ENCODE measurements at regions not wholly inside any gene's neighbourhood (a gene's known extent, or its start where the extent isn't known, plus 50 kb on each side); places are given as distances from the start of the nearest gene placed in this dataset.
"Not testable (repeated sequence)": the region's sequence is repeated elsewhere in the genome, so short reads cannot be mapped to it uniquely, and the experiment has no call there.

GRCh38 chr5:3451961-3452360 lies 143.7 kb upstream of the IRX1 start:
- Histone ChIP-seq H3K36me3 (no peaks in the 10 kb centered on the region), H3K9me3 (no peaks in the 10 kb centered on the region), H3K4me3 (no peak overlapping the region), H3K27ac (no peak overlapping the region), H3K4me1 (no peaks in the 10 kb centered on the region), H3K27me3 (no peaks in the 10 kb centered on the region)
- no peak for DNase-seq
- WGBS, 2 donors, result 78 to 84% methylated on average over 9 to 10 of the region's 10 CpGs
- TF ChIP-seq POLR2AphosphoS5 (IDR thresholded peaks at IDR 0.05) (no peak), CTCF (IDR thresholded peaks at IDR 0.05) (no peak), POLR2A (IDR thresholded peaks at IDR 0.05) (no peak), EP300 (IDR thresholded peaks at IDR 0.05) (no peak)
- ATAC-seq (ENCODE audit: low FRiP score in 2 of 2), result peak in 1 of 2 donors; percentile 28

- ATAC-seq (ENCODE audit: low FRiP score in 2 of 2), result no peak
Measured at GRCh38 chr5:3449481-3449880, 146.2 kb upstream of the IRX1 start.

DNA sequence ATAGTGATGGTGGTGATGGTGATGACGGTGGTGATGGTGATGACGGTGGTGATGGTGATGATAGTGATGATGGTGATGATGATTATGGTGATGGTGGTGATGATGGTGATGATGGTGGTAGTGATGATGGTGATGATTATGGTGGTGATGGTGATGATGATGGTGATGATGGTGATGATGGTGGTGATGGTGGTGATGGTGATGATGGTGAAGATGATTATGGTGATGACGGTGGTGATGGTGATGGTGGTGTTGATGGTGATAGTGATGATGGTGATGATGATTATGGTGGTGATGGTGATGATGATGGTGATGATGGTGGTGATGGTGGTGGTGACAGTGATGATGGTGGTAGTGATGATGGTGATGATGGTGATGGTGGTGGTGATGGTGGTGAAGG lies 149.2 kb upstream of the IRX1 start:
- Histone ChIP-seq H3K9me3 (no peaks in the 10 kb centered on the region), H3K27ac (no peak overlapping the region), H3K27me3 (no peaks in the 10 kb centered on the region), H3K4me3 (no peak overlapping the region), H3K4me1 (no peaks in the 10 kb centered on the region), H3K36me3 (no peaks in the 10 kb centered on the region)
- WGBS, 2 donors, result 60 to 63% methylated on average over 3 of the region's 3 CpGs
- no peak for ATAC-seq (ENCODE audit: low FRiP score in 2 of 2)
- TF ChIP-seq POLR2AphosphoS5 (IDR thresholded peaks at IDR 0.05) (no peak), POLR2A (IDR thresholded peaks at IDR 0.05) (no peak), EP300 (IDR thresholded peaks at IDR 0.05) (no peak), CTCF (IDR thresholded peaks at IDR 0.05) (no peak)
- DNase-seq, result no peak

More at GRCh38 chr5:3449481-3449880, 146.2 kb upstream of the IRX1 start:
- Histone ChIP-seq H3K9me3 (no peaks in the 10 kb centered on the region), H3K4me1 (no peaks in the 10 kb centered on the region), H3K36me3 (no peaks in the 10 kb centered on the region), H3K4me3 (no peak overlapping the region), H3K27ac (no peak overlapping the region), H3K27me3 (no peaks in the 10 kb centered on the region)
- 76 to 87% methylated on average over 4 of the region's 4 CpGs for WGBS, 2 donors
- no peak for DNase-seq
- TF ChIP-seq POLR2A (IDR thresholded peaks at IDR 0.05) (no peak), EP300 (IDR thresholded peaks at IDR 0.05) (no peak), POLR2AphosphoS5 (IDR thresholded peaks at IDR 0.05) (no peak), CTCF (IDR thresholded peaks at IDR 0.05) (no peak)

DNA sequence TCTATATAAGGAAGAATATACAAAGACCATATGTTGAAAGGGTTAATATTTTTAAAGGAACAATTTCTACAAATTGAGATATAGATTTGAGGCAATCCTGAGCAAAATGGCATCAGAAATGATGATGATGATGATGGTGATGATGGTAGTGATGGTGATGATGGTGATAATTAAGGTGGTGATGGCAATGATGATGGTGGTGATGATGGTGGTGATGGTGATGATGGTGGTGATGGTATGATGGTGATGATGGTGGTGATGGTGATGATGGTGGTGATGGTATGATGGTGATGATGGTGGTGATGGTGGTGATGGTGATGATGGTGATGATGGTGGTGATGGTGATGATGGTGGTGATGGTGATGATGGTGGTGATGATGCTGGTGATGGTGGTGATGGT lies 150.1 kb upstream of the IRX1 start:
- not testable (repeated sequence) for H3K27me3 ChIP-seq; H3K4me1 ChIP-seq; ATAC-seq (ENCODE audit: low FRiP score in 2 of 2); H3K9me3 ChIP-seq; H3K36me3 ChIP-seq; H3K4me3 ChIP-seq; DNase-seq; H3K27ac ChIP-seq

- H3K36me3 ChIP-seq, result no peaks in the 10 kb centered on the region
- WGBS, 2 donors, result 68 to 85% methylated on average over 4 of the region's 4 CpGs
- TF ChIP-seq POLR2A (IDR thresholded peaks at IDR 0.05), result no peak
- TF ChIP-seq POLR2AphosphoS5 (IDR thresholded peaks at IDR 0.05), result no peak
- TF ChIP-seq CTCF (IDR thresholded peaks at IDR 0.05), result no peak
- no peak for TF ChIP-seq EP300 (IDR thresholded peaks at IDR 0.05)
- H3K27me3 ChIP-seq, result no peaks in the 10 kb centered on the region
- DNase-seq (no peak), ATAC-seq (ENCODE audit: low FRiP score in 2 of 2) (no peak)
- no peak overlapping the region for H3K27ac ChIP-seq
- H3K4me3 ChIP-seq, result no peak overlapping the region
- H3K9me3 ChIP-seq, result peaks cover 0 to 2% (median 0%) of the 10 kb centered on the region in 4 donors
- no peaks in the 10 kb centered on the region for H3K4me1 ChIP-seq
Measured at GRCh38 chr5:3432135-3432534, 163.5 kb upstream of the IRX1 start.
